ENCODE measurements at regions not wholly inside any gene's neighbourhood (a gene's known extent, or its start where the extent isn't known, plus 50 kb on each side); places are given as distances from the start of the nearest gene placed in this dataset.

DNA sequence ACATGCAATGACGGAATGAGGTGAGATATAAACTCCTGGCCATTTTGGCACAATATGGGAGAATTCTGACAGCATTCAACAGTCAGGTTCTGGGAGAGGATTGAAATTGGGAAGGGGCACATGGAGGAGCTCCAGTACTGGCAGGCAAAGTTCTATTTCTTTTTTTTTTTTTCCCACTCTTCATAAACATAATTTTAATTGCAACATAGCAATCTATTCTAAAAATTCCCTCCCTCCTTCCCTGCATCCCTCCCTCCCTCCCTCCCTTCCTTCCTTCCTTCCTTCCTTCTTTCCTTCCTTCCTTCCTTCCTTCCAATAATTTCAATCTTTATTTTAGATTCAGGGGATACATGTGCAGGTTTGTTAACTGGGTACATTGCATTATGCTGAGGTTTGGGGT, 93.2 kb downstream of the PTCSC3 start:
- no peaks in the 10 kb centered on the region for H3K36me3 Mint-ChIP-seq

DNA sequence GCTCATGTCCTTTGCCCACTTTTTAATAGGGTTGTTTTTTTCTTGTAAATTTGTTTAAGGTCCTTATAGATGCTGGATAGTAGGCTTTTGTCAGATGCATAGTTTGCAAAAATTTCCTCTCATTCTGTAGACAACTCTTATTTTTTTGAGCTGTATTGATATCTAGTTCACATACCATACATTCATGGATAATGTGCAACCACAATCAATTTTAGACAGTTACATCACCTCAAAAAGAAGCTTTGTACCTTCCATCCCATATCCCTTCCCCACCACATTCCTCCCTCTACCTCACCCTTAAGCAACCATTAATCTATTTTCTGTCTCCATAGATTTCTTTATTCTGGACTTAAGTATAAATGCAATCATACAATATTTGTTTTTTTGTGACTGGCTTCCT, 98.4 kb downstream of the PTCSC3 start:
- Mint-ChIP-seq H3K27me3 (peaks cover 21% of the 10 kb centered on the region), H3K4me1 (no peaks in the 10 kb centered on the region), H3K9me3 (peaks cover 7% of the 10 kb centered on the region), H3K4me3 (no peak overlapping the region), H3K27ac (no peak overlapping the region), H3K36me3 (no peaks in the 10 kb centered on the region)
- no peak for DNase-seq

More for the DNA sequence above, 93.2 kb downstream of the PTCSC3 start:
- H3K27ac Mint-ChIP-seq, result no peak overlapping the region
- H3K4me3 Mint-ChIP-seq, result no peak overlapping the region
- DNase-seq, result no peak
- H3K4me1 Mint-ChIP-seq, result no peaks in the 10 kb centered on the region
- peaks cover 21% of the 10 kb centered on the region for H3K27me3 Mint-ChIP-seq
- H3K9me3 Mint-ChIP-seq, result peaks cover 2% of the 10 kb centered on the region

DNA sequence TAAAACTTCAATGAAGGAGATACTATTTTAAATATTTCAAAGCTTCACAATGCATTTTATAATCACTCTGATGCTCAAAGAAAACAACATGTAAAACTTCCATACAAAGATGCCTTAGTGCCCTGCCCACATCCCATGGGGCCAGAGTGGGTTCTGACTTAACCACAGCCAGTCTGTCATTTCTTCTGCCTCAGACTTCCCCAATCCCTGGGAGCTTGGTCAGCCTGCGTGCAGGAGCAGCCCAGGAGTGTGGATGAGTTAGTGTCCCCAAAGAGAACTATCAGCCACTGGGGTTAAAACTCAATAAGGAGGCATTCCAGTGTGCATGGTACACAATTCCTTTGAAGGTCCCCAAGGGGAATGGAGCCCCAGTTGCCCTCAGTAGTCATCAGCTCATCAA, 100.3 kb downstream of the PTCSC3 start:
- Mint-ChIP-seq H3K9me3 (peaks cover 7% of the 10 kb centered on the region), H3K4me1 (no peaks in the 10 kb centered on the region), H3K27me3 (peaks cover 22% of the 10 kb centered on the region), H3K4me3 (no peak overlapping the region), H3K27ac (no peak overlapping the region), H3K36me3 (no peaks in the 10 kb centered on the region)
- no peak for DNase-seq

DNA sequence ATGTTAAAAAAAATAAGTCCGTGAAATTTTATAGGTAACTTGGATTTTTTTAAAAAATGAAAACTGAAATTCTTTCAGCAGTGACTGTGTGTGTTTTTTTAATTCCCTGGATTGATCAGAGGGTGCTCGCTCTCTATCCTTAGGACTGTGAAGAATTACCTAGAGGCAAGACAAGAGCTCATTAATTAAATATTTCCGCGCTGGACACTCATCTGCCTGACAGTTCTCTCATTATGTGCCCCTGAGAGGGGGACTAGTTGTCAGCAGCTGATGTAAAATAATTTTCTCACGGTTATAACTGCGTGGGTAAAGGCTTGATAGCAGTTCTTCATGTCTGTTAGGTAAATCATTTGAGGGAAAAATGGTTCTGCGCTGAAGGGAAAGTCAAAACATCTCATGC, 101.3 kb downstream of the PTCSC3 start:
- Mint-ChIP-seq H3K9me3 (peaks cover 7% of the 10 kb centered on the region), H3K4me3 (no peak overlapping the region), H3K4me1 (no peaks in the 10 kb centered on the region), H3K27ac (no peak overlapping the region), H3K36me3 (no peaks in the 10 kb centered on the region), H3K27me3 (peaks cover 30% of the 10 kb centered on the region)
- no peak for DNase-seq

DNA sequence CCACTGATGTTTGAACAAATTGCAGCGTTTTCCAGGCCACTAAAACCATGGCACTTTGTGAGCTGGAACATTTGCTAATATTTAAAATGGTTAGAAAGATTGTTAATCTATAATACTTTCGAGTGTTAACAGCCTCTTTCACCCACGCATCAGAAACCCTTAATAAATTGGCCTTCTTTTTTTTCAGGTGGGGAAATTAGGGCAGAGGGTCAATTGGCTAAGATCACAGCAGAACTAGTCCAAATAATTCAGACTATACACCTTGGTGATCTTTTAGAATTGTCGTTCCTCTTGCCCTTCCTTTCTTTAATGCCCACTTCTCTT, 105.8 kb downstream of the PTCSC3 start:
- DNase-seq, result no peak
- Mint-ChIP-seq H3K27me3 (peaks cover 25% of the 10 kb centered on the region), H3K4me3 (no peak overlapping the region), H3K36me3 (no peaks in the 10 kb centered on the region), H3K9me3 (no peaks in the 10 kb centered on the region), H3K27ac (no peak overlapping the region), H3K4me1 (no peaks in the 10 kb centered on the region)

DNA sequence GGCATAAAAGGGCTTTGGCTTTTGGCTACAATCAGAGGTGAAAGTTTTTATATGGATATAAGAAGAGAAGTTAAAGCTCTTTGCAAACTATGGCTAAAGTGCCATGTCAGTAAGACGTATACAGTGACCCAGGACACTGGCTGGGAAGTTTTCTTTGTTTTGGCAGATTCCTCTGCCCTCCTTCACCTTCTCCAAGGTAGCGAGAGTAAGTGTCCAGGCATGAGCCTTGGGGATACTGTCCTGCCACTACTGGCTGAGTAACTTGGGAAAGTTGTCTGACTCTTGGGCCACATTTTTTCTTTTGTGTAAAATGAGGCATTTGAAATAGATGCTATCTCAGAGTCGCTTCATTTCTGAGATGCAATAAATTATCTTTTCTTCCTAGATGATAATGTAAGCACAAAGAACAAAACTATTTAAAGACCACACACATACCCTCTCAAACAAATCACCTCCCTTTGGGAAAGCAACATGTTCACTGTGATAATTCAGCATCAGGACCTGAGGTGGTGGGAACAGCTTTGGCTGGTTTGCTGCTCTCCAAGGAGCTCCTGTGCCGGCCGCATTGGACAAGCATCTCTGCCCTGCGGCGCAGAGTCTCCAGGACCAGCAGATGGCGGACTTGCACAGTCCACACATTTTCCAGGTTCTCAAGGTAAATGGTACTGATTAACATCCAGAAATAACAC, 106.3 kb downstream of the PTCSC3 start:
- peak; percentile 42 for DNase-seq
- Mint-ChIP-seq H3K27ac (no peak overlapping the region), H3K4me3 (no peak overlapping the region), H3K4me1 (no peaks in the 10 kb centered on the region), H3K36me3 (no peaks in the 10 kb centered on the region), H3K27me3 (peaks cover 24% of the 10 kb centered on the region), H3K9me3 (no peaks in the 10 kb centered on the region)

DNA sequence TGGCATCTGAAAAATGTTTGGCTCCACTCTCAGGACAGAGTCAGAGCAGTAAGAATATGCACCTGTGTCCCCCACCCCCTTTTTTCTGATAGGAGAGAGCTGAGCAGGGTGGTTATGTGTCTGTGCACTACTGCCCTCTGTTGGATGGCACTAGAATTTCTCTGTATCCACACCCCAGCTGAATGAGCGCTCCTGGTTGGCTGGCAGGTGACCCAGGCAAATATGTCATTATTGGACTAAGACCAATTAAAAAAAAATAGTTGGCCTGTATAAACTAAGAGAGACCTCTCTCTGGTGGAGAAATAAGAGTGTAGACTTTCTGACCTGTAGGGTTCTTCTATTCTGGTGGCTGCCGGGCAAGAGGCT, 107.0 kb downstream of the PTCSC3 start:
- Mint-ChIP-seq H3K4me1 (no peaks in the 10 kb centered on the region), H3K9me3 (no peaks in the 10 kb centered on the region), H3K27me3 (peaks cover 24% of the 10 kb centered on the region), H3K36me3 (no peaks in the 10 kb centered on the region), H3K27ac (no peak overlapping the region), H3K4me3 (no peak overlapping the region)
- DNase-seq, result peak; percentile 26

DNA sequence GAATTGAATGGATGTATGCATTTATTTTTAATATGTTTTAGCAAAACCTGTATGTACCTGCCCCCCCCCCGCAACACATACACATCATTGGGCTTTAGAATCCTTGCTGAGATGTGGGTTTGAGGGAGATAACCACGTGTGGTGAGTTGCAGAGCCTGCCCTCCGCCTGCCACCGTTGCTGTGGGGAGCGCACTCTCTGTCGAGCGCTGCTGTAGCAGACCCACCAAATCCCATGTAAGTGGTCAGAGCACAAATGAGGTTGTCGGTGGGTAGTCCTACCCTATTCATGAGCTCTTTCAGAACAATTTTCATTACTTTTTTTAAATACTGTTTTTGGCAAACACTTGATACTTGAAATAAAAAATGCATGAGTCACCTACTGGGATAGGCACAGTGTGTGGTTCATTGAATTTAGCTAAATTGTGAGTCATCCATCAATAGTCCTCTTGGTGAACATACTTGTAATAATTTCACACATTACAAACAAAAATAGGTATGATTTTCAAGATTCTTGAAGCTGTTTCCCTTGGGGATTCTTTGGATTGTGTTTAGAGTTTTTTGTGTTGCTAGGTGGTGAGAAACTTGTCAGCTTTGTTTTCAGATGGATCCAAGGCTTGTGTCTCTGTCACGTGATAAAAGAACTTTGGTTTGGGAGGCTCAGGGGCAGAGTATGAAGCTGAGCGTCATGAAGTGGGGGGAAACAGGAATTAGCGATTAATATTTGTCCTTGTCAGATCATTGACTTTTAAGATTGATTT, 107.6 kb downstream of the PTCSC3 start:
- Mint-ChIP-seq H3K27ac (no peak overlapping the region), H3K36me3 (no peaks in the 10 kb centered on the region), H3K27me3 (peaks cover 24% of the 10 kb centered on the region), H3K4me3 (no peak overlapping the region), H3K9me3 (no peaks in the 10 kb centered on the region), H3K4me1 (no peaks in the 10 kb centered on the region)
- no peak for DNase-seq

DNA sequence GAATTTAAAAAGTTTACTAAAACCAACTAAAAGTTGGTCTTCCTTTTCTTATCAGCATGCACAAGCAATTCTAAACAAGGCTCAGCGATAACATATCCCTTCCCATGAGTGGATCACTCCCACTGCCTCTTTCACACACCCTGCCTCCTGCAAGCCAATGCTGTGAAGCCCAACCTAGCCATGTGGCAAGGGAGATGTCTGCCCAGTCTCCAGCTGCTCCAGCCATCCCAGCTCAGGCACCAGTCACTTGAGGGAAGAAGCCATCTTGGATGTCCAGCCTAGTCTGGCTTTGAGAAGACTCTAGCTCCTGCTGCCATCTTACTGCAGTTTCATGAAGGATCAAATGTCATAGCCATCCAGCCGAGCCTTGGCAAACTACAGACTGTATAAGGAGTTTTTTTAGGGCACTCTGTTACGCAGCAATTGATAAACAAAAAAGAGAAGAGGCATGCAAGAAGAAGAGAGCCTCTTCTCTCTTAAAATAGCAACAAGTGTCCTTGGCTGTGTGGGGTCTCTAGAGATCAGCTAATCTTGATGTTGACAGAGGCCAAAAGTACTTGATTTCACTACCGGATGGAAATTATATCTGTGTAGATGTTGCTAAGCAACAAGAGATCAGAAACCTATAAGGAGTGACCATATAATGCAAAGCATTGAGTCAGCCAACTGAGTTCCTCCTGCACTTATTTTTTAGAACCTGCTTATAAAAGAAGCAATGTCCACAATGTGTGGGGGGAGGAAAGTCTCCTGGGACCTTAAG, 108.9 kb downstream of the PTCSC3 start:
- no peak overlapping the region for H3K27ac Mint-ChIP-seq
- H3K36me3 Mint-ChIP-seq, result no peaks in the 10 kb centered on the region
- H3K27me3 Mint-ChIP-seq, result peaks cover 31% of the 10 kb centered on the region
- no peaks in the 10 kb centered on the region for H3K9me3 Mint-ChIP-seq
- no peak for DNase-seq
- H3K4me3 Mint-ChIP-seq, result no peak overlapping the region
- no peaks in the 10 kb centered on the region for H3K4me1 Mint-ChIP-seq

DNA sequence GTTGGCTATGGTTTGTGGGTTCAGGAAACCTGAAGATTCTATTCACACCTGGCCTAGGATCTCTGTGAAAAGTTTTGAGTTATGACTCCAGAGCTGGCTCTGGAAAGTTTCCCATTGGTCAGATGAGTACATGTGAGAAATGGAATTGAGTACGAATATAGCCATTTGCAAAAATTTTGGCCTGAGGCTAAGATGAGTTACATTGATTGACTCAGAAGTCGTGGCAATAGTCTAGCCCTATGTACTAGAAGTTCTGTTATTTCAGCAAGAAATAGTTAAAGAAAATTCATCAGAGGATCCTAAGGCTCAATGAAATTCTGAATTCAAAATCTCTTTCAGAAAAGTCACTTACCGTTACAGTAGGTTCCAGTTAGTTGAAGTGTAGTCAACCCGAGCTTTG, 109.9 kb downstream of the PTCSC3 start:
- Mint-ChIP-seq H3K27ac (no peak overlapping the region), H3K9me3 (no peaks in the 10 kb centered on the region), H3K4me3 (no peak overlapping the region), H3K36me3 (no peaks in the 10 kb centered on the region), H3K4me1 (no peaks in the 10 kb centered on the region), H3K27me3 (peaks cover 36% of the 10 kb centered on the region)
- DNase-seq, result no peak

DNA sequence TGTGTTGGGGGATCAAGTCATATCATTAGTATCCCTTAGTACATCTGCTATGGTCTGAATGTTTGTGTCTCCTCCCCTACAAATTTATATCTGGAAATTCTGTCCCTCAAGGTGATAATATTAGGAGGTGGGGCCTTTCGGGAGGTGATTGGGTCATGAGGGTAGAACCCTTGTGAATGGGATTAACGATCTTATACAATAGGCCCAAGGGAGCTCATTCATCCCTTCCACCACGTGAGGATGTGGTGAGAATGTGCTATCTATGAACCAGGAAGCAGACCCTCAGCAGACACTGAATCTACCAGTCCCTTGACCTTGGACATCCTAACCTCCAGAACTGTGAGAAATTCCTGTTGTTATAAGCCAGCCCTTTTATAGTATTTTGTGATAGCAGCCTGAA, 110.7 kb downstream of the PTCSC3 start:
- H3K4me3 Mint-ChIP-seq, result no peak overlapping the region
- no peak for DNase-seq
- H3K9me3 Mint-ChIP-seq, result no peaks in the 10 kb centered on the region
- peaks cover 28% of the 10 kb centered on the region for H3K27me3 Mint-ChIP-seq
- no peaks in the 10 kb centered on the region for H3K4me1 Mint-ChIP-seq
- no peak overlapping the region for H3K27ac Mint-ChIP-seq
- no peaks in the 10 kb centered on the region for H3K36me3 Mint-ChIP-seq

DNA sequence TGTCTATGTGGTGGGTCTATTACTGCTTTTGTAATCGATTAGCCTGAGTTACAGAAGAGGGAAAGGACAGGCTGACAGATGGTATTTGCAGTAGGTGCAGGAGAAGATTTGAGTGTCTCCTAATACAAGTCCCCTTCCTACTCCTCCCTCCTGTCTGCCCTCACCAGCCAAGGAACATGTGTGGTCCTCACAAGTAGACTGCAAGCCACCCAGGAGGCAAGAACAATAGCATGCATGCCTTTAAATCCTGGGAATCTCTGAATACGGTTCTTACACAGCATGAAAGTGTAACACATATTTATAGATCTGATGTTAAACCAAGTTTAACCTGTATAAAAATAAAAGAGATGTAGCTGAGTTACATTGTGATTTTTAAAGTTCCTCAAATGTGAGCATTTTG, 117.0 kb downstream of the PTCSC3 start:
- no peak overlapping the region for H3K27ac Mint-ChIP-seq
- H3K9me3 Mint-ChIP-seq, result no peaks in the 10 kb centered on the region
- H3K4me3 Mint-ChIP-seq, result no peak overlapping the region
- H3K27me3 Mint-ChIP-seq, result peaks cover 17% of the 10 kb centered on the region
- H3K36me3 Mint-ChIP-seq, result no peaks in the 10 kb centered on the region
- no peak for DNase-seq
- no peaks in the 10 kb centered on the region for H3K4me1 Mint-ChIP-seq

DNA sequence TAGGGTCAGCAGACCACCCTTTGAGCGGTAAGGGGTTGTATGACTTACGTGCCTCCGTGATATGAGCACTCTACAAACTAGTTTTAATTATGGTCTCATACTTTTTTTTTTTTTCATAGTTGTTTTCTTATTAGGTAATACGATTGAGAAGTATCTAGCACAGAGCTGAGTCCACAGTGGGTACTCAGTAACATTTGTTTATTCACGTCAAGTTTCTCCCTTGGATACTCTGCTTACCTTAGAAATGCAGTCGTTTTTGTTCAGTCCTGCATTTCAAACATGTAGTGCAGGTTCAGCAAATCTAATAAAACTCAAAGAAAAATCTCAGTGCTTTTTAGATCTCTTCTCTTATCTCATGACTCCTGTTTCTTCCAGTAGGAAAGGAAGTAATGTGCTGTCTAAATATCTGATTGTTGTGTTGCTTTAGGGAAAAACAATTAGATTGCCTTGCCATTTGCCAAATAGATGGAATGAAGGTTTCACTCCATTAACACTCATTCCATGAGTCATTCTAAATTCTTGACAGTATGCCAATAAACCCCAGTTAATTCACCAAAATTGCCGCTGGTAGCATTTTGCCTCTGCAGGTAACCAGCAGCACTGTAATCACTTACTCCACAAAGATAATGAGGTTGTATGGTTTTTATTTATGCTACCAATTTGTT, 118.9 kb downstream of the PTCSC3 start:
- peaks cover 11% of the 10 kb centered on the region for H3K27me3 Mint-ChIP-seq

DNA sequence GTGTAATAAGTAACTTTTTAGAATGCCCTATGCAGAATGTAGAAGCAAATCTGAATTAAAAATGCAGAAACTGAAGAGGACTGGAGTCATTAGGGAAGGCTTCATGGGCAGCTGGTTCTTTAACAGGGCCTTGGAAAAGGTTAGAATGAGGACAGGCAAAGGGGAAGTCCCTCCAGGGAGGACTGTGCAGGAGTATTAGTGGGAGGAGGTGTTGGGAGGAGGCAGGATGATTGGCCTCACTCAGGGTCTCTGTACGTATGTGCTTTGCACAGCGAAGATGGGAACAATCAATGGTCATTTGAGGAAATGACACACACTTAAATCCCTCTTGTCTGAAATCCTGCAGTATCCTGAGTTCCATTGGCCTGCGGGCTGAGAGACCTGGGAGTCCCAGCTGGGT, 119.7 kb downstream of the PTCSC3 start:
- Mint-ChIP-seq H3K4me1 (no peaks in the 10 kb centered on the region), H3K4me3 (no peak overlapping the region), H3K9me3 (no peaks in the 10 kb centered on the region), H3K27ac (no peak overlapping the region), H3K27me3 (peaks cover 5% of the 10 kb centered on the region), H3K36me3 (no peaks in the 10 kb centered on the region)
- DNase-seq, result no peak

More for the DNA sequence above, 118.9 kb downstream of the PTCSC3 start:
- no peaks in the 10 kb centered on the region for H3K9me3 Mint-ChIP-seq
- H3K36me3 Mint-ChIP-seq, result no peaks in the 10 kb centered on the region
- no peak overlapping the region for H3K27ac Mint-ChIP-seq
- H3K4me3 Mint-ChIP-seq, result no peak overlapping the region
- no peak for DNase-seq
- no peaks in the 10 kb centered on the region for H3K4me1 Mint-ChIP-seq

DNA sequence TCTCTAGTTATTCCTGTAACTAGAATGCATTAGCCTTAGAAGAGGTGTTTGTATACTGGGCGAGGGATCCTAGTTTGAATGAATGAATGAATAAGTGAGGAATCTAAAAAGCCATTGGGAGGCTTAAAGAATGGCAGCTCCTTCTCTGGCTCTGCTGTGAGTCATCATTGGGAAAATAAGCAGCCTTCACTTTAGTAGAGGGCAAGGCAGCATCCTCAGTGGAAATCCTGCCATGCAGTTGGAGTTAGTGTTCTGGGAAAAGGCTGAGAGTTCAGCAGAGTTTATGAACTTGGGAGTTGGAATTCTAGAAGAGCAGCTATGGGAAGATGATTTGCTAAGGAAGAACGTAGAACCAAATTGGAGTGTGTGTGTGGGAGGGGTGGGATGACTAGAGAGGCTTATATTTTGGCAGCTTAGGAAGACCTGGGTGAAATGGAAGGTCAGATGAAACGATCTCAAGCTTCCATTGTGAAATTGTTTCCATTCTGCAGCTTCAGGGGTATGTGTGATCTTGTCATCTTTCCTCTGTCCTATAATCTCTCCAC, 120.8 kb downstream of the PTCSC3 start:
- peaks cover 5% of the 10 kb centered on the region for H3K27me3 Mint-ChIP-seq
- no peaks in the 10 kb centered on the region for H3K9me3 Mint-ChIP-seq
- no peaks in the 10 kb centered on the region for H3K36me3 Mint-ChIP-seq
- no peak overlapping the region for H3K4me3 Mint-ChIP-seq
- no peak overlapping the region for H3K27ac Mint-ChIP-seq
- no peaks in the 10 kb centered on the region for H3K4me1 Mint-ChIP-seq
- DNase-seq, result no peak
